Panc1 (cell line): ENCODE measurements at regions not wholly inside any gene's neighbourhood (a gene's known extent, or its start where the extent isn't known, plus 50 kb on each side); places are given as distances from the start of the nearest gene placed in this dataset.

Experiments
- ATAC-seq: fragments of 200-7000 bp; cut with Tn5 transposase; 2 replicates; pipeline ENCODE4 v1.9.1; 2020; ENCODE audit warnings: mild to moderate bottlenecking, moderate library complexity
- BruUV-seq: library from RNA; stranded (reverse); fragments of 400-500 nt; replicated peaks from 2 replicates; lab custom pipeline; 2021; lab: Mats Ljungman, UMichigan
- CTCF ChIA-PET: fragments of 300-600 bp; sonication (Branson Sonifier 250); formaldehyde crosslinking; loops from one replicate; lab custom pipeline; 2022; ENCODE audit warnings: antibody characterized with exemption; lab: Charles Lee
- POLR2A ChIA-PET: fragments of 300-600 bp; sonication (Branson Sonifier 250); formaldehyde crosslinking; loops from one replicate; lab custom pipeline; 2022; ENCODE audit warnings: antibody characterized with exemption; lab: Charles Lee
- DNase-seq: peaks from one replicate; pipeline ENCODE4 v3.0.0-alpha.2; 2010; ENCODE audit warnings: low read depth, low spot score
- H3K27ac ChIP-seq: 2 replicates; pipeline ENCODE4 v1.5.1; 2011; ENCODE audit warnings: mild to moderate bottlenecking, low read length, inconsistent platforms
- H3K27me3 ChIP-seq: fragments of 200-500 bp; sonication (Bioruptor generic); 2 replicates; pipeline ENCODE4 v1.6.0; 2014; ENCODE audit warnings: low read length, inconsistent platforms; ENCODE audit not compliant: control insufficient read depth, insufficient read depth
- H3K36me3 ChIP-seq: fragments of 200-500 bp; sonication (Bioruptor generic); 2 replicates; pipeline ENCODE4 v1.5.1; 2014; ENCODE audit warnings: inconsistent platforms, mild to moderate bottlenecking, low read length, moderate library complexity; ENCODE audit not compliant: control insufficient read depth, insufficient read depth
- H3K4me1 ChIP-seq: 2 replicates; pipeline ENCODE4 v1.5.1; 2011; ENCODE audit warnings: inconsistent platforms, mild to moderate bottlenecking, low read length, moderate library complexity; ENCODE audit not compliant: control insufficient read depth, insufficient read depth
- H3K4me3 ChIP-seq, 2 experiments: 2 replicates each; pipeline ENCODE4 v1.5.1; 2011 to 2012; ENCODE audit warnings: low read depth in 2 of 2, low read length in 2 of 2, mild to moderate bottlenecking in 2 of 2, inconsistent platforms in 1 of 2, moderate library complexity in 1 of 2
- H3K9me3 ChIP-seq: fragments of 200-500 bp; sonication (Bioruptor generic); 2 replicates; pipeline ENCODE4 v1.5.1; 2014; ENCODE audit warnings: low read depth, mild to moderate bottlenecking, inconsistent platforms, low read length, moderate library complexity; ENCODE audit not compliant: control insufficient read depth, insufficient read depth
- POLR2AphosphoS5 ChIP-seq: IDR thresholded peaks from 2 replicates; pipeline ENCODE4 v1.6.1; 2012; ENCODE audit warnings: mild to moderate bottlenecking, low read depth, low read length, moderate library complexity
- SIN3A ChIP-seq: IDR thresholded peaks from 2 replicates; pipeline ENCODE4 v1.6.1; 2012; ENCODE audit warnings: low read depth, mild to moderate bottlenecking, low read length, moderate library complexity, borderline replicate concordance; ENCODE audit not compliant: insufficient read depth
- TCF7L2 ChIP-seq: IDR thresholded peaks from 2 replicates; pipeline ENCODE4 v1.6.1; 2011; ENCODE audit warnings: mild to moderate bottlenecking, low read depth, low read length, inconsistent platforms
- in situ Hi-C: cut with HindIII; loops from 2 replicates; pipeline ENCODE4 v1.10.0; 2016; ENCODE audit warnings: low sequenced_read_pairs, low pct_unique_long_range_greater_than_20kb
- intact Hi-C: fragments of 100-400 bp; cut with micrococcal nuclease; formaldehyde crosslinking; loops from one replicate; pipeline ENCODE4 v1.10.0; 2022; ENCODE audit not compliant: unreplicated experiment
- TF ChIP-seq, protein P1 (sequence below): fragments of 450-650 bp; IDR thresholded peaks from 2 replicates; pipeline ENCODE4 v1.5.1; 2017; ENCODE audit warnings: mild to moderate bottlenecking
- TF ChIP-seq, protein P2 (sequence below), 2 experiments: IDR thresholded peaks; 2 replicates each; pipeline ENCODE4 v1.6.1; 2011 to 2012; ENCODE audit warnings: low read depth in 2 of 2, control low read depth in 1 of 2, low read length in 1 of 2, mild to moderate bottlenecking in 1 of 2, moderate library complexity in 1 of 2; ENCODE audit not compliant: insufficient read depth in 1 of 2

DNA sequence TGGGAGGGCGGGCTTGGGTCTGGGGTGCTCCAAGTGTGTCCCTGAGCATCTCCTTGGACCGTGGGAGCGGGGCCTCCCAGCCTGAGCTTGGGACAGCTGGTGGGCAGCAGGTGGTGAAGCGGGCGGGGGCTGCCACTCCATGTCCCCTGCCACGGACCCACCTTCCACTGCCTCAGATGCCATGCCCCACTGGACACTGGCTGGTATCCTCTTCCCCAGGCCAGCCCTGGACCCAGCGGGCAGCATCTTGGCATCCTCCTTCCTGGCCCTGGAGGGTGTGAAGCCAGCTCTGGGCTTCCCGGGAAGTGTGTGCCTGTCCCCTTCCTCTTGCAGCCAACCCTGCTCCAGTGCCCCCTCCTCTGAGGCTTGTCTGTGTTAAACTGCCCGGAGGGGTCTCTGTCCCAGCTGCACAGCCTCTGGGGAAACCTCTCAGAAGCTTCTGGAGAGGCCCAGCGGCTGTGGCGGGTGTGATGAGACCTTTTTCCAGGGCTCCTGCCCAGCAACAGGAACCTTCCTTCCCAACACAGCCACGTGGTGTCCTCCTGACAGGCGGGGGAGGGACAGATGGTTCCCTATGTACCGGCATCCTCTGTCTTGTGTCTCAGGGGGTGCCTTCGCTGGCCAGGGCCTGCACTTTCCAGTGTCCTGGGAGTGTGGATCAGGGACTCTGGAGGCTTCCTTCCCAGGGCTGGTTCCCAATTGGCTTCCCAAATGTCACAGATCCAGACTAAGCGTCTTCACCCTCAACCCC, 81.6 kb upstream of the DISP3 start:
- ATAC-seq (no peak), DNase-seq (no peak)
- ChIA-PET POLR2A (no interaction called here), CTCF (no interaction called here)
- BruUV-seq: no TSS peak
- intact Hi-C loops (no loop called here), in situ Hi-C loops (no loop called here)
- TF ChIP-seq TCF7L2: no peak
- no peak overlapping the region for H3K27ac ChIP-seq
- no peaks in the 10 kb centered on the region for H3K9me3 ChIP-seq
- no peak overlapping the region for H3K4me3 ChIP-seq
- no peaks in the 10 kb centered on the region for H3K4me1 ChIP-seq
- no peaks in the 10 kb centered on the region; the same call in 1 of the 2 replicates for H3K27me3 ChIP-seq
- no peaks in the 10 kb centered on the region for H3K36me3 ChIP-seq

DNA sequence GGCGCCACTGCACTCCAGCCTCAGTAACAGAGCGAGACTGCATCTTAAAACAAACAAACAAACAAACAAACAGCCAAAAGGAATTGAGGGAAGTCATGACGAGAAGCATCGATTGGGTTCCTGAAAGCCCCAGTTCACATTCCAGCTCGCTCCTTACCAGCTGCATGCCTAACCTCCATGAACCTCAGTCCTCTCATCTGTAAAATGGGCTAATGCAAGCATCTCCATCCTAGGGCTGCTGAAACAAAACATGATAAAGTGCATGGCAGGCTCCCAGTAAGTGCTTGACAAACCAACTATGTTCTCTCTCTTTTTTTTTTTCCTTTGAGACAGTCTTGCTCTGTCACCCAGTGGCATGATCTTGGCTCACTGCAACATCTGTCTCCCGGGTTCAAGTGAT, 79.7 kb upstream of the DISP3 start:
- Histone ChIP-seq H3K27ac (no peak overlapping the region), H3K4me3 (no peak overlapping the region), H3K4me1 (no peaks in the 10 kb centered on the region), H3K36me3 (no peaks in the 10 kb centered on the region), H3K9me3 (no peaks in the 10 kb centered on the region), H3K27me3 (peaks cover 2% of the 10 kb centered on the region; the same call in 1 of the 2 replicates)
- ATAC-seq (no peak), DNase-seq (no peak)
- in situ Hi-C loops (no loop called here), intact Hi-C loops (no loop called here)
- no TSS peak for BruUV-seq
- CTCF ChIA-PET: no interaction called here
- POLR2A ChIA-PET: interaction anchor here (0.7 kb wide), 1 partner anchor 35 kb away, joined by 11 read pairs; no protein-coding TSS in a partner anchor
- TF ChIP-seq POLR2AphosphoS5 (no peak), SIN3A (no peak), TCF7L2 (no peak)
- TF ChIP-seq, protein P1, sequence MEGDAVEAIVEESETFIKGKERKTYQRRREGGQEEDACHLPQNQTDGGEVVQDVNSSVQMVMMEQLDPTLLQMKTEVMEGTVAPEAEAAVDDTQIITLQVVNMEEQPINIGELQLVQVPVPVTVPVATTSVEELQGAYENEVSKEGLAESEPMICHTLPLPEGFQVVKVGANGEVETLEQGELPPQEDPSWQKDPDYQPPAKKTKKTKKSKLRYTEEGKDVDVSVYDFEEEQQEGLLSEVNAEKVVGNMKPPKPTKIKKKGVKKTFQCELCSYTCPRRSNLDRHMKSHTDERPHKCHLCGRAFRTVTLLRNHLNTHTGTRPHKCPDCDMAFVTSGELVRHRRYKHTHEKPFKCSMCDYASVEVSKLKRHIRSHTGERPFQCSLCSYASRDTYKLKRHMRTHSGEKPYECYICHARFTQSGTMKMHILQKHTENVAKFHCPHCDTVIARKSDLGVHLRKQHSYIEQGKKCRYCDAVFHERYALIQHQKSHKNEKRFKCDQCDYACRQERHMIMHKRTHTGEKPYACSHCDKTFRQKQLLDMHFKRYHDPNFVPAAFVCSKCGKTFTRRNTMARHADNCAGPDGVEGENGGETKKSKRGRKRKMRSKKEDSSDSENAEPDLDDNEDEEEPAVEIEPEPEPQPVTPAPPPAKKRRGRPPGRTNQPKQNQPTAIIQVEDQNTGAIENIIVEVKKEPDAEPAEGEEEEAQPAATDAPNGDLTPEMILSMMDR: no peak
- TF ChIP-seq, protein P2, sequence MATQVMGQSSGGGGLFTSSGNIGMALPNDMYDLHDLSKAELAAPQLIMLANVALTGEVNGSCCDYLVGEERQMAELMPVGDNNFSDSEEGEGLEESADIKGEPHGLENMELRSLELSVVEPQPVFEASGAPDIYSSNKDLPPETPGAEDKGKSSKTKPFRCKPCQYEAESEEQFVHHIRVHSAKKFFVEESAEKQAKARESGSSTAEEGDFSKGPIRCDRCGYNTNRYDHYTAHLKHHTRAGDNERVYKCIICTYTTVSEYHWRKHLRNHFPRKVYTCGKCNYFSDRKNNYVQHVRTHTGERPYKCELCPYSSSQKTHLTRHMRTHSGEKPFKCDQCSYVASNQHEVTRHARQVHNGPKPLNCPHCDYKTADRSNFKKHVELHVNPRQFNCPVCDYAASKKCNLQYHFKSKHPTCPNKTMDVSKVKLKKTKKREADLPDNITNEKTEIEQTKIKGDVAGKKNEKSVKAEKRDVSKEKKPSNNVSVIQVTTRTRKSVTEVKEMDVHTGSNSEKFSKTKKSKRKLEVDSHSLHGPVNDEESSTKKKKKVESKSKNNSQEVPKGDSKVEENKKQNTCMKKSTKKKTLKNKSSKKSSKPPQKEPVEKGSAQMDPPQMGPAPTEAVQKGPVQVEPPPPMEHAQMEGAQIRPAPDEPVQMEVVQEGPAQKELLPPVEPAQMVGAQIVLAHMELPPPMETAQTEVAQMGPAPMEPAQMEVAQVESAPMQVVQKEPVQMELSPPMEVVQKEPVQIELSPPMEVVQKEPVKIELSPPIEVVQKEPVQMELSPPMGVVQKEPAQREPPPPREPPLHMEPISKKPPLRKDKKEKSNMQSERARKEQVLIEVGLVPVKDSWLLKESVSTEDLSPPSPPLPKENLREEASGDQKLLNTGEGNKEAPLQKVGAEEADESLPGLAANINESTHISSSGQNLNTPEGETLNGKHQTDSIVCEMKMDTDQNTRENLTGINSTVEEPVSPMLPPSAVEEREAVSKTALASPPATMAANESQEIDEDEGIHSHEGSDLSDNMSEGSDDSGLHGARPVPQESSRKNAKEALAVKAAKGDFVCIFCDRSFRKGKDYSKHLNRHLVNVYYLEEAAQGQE (IDR thresholded peaks at IDR 0.05; ENCODE audit: insufficient read depth in 1 of 2, low read depth in 2 of 2, low read length in 1 of 2): no peak

DNA sequence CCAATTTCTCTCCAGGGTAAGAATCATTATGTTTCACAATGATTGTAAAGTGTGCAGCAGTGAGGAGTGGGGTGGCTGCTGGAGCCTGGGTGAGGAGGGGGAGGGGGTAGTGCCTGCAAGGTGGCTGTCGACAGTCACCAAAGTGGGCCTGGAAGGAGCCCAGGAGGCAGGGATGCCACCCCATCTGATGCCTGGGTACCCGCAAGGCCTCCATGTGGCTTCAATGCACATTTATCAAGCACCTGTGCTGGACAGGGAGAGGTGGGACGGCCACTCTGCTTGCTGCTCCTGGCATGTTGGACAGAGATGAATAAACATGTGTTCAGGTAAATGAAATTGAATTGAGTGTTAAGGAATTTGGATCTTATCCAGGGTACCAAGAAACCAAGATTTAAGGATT, 78.8 kb upstream of the DISP3 start:
- BruUV-seq: no TSS peak
- TF ChIP-seq, protein P1: no peak
- no peak for TF ChIP-seq POLR2AphosphoS5
- no peak for TF ChIP-seq TCF7L2
- TF ChIP-seq SIN3A: no peak
- TF ChIP-seq, protein P2 (IDR thresholded peaks at IDR 0.05; ENCODE audit: insufficient read depth in 1 of 2, low read depth in 2 of 2, low read length in 1 of 2): no peak
- in situ Hi-C loops (no loop called here), intact Hi-C loops (no loop called here)
- no peaks in the 10 kb centered on the region for H3K36me3 ChIP-seq
- POLR2A ChIA-PET: no interaction called here
- no peak overlapping the region for H3K4me3 ChIP-seq
- peaks cover 2% of the 10 kb centered on the region; the same call in 1 of the 2 replicates for H3K27me3 ChIP-seq
- CTCF ChIA-PET: no interaction called here
- H3K27ac ChIP-seq: no peak overlapping the region
- no peaks in the 10 kb centered on the region for H3K4me1 ChIP-seq
- DNase-seq: no peak
- no peak for ATAC-seq
- no peaks in the 10 kb centered on the region for H3K9me3 ChIP-seq
